GM10266 (cell line): ENCODE measurements at regions not wholly inside any gene's neighbourhood (a gene's known extent, or its start where the extent isn't known, plus 50 kb on each side); places are given as distances from the start of the nearest gene placed in this dataset.

ENCODE experiments used
- DNase-seq: peaks from one replicate; pipeline ENCODE4 v3.0.0; 2012; ENCODE audit errors: extremely low spot score
- CTCF ChIP-seq: IDR thresholded peaks from 2 replicates; pipeline ENCODE4 v1.5.1; 2012; ENCODE audit warnings: mild to moderate bottlenecking, low read depth; ENCODE audit not compliant: control insufficient read depth, insufficient read depth; ENCODE audit errors: missing control alignments

DNA sequence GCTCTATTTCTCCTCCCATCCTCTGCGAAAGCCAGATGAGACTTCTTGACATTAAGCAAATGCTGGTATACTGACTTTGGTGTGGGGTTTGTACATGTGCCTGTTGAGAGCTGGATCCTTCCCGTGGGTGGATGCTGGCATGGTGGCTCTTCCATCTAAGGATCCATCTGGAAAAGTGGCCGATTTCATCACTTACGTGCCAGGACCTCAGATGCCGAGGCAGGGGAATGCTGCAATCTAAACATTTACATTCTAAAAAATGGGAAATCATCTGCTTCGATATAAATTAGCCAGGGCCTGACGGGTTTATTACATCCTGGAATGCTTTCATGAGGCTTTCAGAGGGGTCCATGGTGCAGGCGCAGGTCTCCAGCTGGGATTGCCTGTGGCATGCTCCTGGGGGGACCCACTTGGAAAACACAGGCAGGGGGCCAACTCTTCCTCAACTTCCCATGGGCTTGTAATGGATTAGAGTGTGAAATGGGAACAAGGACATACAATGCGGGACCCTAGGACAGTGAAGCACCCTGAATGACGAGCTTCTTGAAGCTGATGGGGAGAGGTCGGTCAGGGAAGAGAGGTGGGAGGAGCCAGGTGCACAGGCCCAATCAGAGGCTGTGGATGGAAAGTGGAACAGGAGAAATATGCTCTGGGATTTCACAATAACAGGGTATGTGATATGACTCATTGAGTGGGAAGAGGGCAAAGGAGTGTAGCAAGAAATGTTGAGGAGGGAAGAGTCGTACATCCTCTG lies 105.5 kb upstream of the PITX1 start:
- TF ChIP-seq CTCF, result no peak
- DNase-seq, result no peak

DNA sequence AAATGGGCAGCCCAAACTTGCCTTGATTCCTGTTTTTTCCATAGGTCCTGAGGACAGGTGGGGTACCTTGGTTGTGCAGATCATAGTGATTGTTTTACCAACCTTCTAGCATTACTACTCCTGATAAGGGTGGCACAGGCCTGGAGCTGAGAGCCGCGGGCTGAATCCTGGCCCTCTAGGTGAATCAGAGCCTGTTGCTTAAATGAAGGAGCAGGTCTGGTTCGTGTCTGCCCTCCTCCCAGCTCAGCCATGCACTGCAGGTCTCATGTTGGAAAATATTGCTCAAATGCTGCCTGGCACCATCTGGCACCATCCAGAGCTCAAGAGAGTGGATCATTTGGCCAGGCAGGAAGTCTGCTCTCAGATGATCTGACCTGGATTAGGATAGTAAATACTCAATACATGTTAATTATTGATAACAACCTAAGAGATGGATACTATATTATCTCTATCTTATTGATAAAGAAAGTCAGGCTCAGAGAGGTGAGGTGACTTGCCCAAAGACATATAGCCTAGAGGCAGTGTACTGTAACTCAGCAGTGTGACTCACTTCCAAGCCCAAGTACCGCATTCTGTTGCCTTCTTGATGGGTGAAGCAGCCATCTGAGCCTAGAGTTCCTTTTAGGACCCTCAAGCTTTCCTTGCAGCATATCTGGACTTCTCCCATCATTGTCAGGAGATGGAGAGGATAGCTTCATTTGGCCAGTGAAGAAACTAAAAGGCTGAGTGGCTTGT lies 104.3 kb upstream of the PITX1 start:
- no peak for TF ChIP-seq CTCF
- no peak for DNase-seq

GRCh38 chr5:135137146-135137915 lies 103.3 kb upstream of the PITX1 start:
- TF ChIP-seq CTCF, result no peak
- no peak for DNase-seq

DNA sequence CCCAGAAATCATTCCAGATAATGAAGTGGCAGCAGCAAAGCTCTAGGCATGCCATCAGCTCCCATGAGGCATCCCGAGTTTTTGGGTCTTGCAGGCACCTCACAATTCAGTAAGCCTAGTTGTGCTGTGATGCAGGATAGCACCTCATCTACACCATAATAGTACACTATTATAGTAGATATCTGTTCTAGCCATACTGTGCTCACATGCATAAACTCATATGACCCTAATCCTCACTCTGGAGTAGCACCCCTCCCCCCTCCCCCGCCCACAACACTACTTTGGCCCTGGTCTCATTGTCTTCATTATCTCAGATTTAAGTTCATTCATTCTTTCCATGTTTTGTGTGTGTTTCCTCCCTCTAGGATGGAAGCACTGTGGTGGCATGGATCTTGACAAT lies 102.5 kb upstream of the PITX1 start:
- no peak for DNase-seq
- no peak for TF ChIP-seq CTCF

DNA sequence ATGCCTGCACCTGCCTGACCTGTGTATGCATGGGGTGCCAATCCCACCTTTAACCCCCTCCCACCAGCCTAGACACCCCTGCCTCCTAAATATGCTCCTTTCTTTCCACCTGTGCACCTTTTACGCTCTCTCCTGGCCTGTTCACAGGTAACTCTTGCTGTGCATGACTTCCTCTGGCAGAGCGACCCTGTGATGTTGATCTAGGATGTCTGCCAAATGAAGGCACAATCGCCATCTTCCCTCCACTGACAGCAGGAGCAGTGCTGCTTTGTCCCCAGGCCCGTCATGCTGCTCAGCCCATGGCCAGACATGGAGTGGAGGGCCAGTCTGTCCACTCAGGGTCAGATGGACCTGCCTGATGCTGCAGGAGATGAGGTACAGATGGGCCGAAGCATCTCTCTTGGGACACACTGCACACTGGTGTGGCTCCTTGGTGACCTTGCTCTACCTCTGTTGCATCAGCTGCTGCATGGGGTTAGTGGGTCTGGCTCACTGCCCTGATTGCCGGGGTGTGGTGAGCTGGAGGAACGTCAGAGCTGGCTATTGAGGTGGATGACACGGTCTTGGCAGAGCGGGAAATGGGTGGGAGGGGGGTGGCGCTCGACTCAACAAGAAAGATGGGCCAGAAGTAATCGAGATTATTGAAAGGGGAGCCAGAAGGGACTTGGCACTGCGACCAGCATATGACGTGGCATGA lies 101.7 kb upstream of the PITX1 start:
- DNase-seq, result no peak

DNA sequence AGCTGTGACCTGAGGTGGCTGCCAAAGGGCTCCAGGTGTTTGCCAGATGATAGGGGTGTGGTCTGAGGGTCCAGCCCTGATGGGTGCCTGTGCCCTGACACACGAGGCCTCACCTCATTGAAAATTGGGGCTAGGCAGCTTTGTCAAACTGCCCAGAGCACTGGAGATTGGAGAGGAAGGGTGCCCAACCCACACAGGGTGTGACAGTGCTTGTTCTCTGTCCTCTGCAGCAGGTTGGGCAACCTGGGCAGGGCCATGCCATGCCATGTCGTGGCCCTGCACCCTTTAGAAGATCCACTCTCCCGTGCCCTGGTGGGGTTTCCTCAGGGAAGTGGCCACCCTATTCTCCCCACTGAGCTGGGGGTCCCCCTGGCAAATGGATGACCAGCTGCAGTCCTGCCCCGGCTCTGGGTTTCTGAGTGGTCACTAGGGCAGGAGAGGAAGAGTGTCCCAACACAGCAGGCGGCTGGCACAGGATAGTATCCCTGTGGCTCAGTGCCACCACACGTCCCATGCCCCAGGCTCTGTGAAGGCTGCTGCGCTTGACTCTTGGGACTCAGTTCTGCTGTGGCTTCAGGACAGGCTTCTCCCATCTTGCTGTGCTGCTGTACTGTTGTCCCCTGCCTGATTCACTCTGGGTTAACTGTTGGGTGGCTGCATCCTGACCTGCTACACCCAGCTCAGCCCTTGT lies 100.8 kb upstream of the PITX1 start:
- no peak for DNase-seq
- no peak for TF ChIP-seq CTCF

More for the DNA sequence above, 101.7 kb upstream of the PITX1 start:
- no peak for TF ChIP-seq CTCF
